HG03103 (cell line): ENCODE measurements at regions not wholly inside any gene's neighbourhood (a gene's known extent, or its start where the extent isn't known, plus 50 kb on each side); places are given as distances from the start of the nearest gene placed in this dataset.
"Not testable (repeated sequence)": the region's sequence is repeated elsewhere in the genome, so short reads cannot be mapped to it uniquely, and the experiment has no call there.

ENCODE experiments used
- ATAC-seq: cut with Tn5 transposase; IDR thresholded peaks from one replicate; pipeline ENCODE4 v1.9.1; 2021; ENCODE audit warnings: low read depth; ENCODE audit not compliant: unreplicated experiment

GRCh38 chr5:62233083-62234046, 72.6 kb upstream of the KIF2A start:
- ATAC-seq, result not testable (repeated sequence)

- ATAC-seq, result not testable (repeated sequence)
Observed at GRCh38 chr5:62236593-62236992, 69.4 kb upstream of the KIF2A start.

- not testable (repeated sequence) for ATAC-seq
Observed at GRCh38 chr5:62237944-62238343, 68.1 kb upstream of the KIF2A start.

GRCh38 chr5:62238584-62238983, 67.4 kb upstream of the KIF2A start:
- ATAC-seq, result not testable (repeated sequence)

GRCh38 chr5:62240494-62240893, 65.5 kb upstream of the KIF2A start:
- not testable (repeated sequence) for ATAC-seq

GRCh38 chr5:62242000-62242399, 64.0 kb upstream of the KIF2A start:
- not testable (repeated sequence) for ATAC-seq

- ATAC-seq, result not testable (repeated sequence)
Observed at GRCh38 chr5:62243046-62243445, 63.0 kb upstream of the KIF2A start.

- ATAC-seq, result not testable (repeated sequence)
Observed at GRCh38 chr5:62248192-62248591, 57.8 kb upstream of the KIF2A start.

GRCh38 chr5:62250085-62250484, 55.9 kb upstream of the KIF2A start:
- not testable (repeated sequence) for ATAC-seq

- not testable (repeated sequence) for ATAC-seq
Observed at GRCh38 chr5:62250919-62251318, 55.1 kb upstream of the KIF2A start.

GRCh38 chr5:62252519-62252918, 53.5 kb upstream of the KIF2A start:
- not testable (repeated sequence) for ATAC-seq

- not testable (repeated sequence) for ATAC-seq
Observed at GRCh38 chr5:62255551-62255950, 50.5 kb upstream of the KIF2A start.

- ATAC-seq, result no peak
Observed at GRCh38 chr5:62256161-62257019, 49.6 kb upstream of the KIF2A start.
